Gastroesophageal sphincter (tissue), 4 donors: ENCODE measurements at regions not wholly inside any gene's neighbourhood (a gene's known extent, or its start where the extent isn't known, plus 50 kb on each side); places are given as distances from the start of the nearest gene placed in this dataset.
A peak's percentile ranks its signal among the peaks of the same experiment; 100 is the strongest.

ENCODE experiments used
- ATAC-seq: fragments of 150-250 bp; one replicate; pipeline ENCODE4 v1.9.1; 2016; ENCODE audit warnings: mild to moderate bottlenecking, moderate library complexity
- H3K27ac ChIP-seq, 4 donors: fragments of 200-600 bp; sonication (generic) in 3 of 4; 1 replicate in 3 of 4; 2 replicates in 1 of 4; pipeline ENCODE4 v1.5.1; 2016 to 2019
- H3K27me3 ChIP-seq: fragments of 200-600 bp; sonication (generic); one replicate; pipeline ENCODE4 v1.5.1; 2019
- H3K36me3 ChIP-seq, 2 donors: fragments of 200-600 bp; sonication (generic); one replicate each; pipeline ENCODE4 v1.5.1; 2019; ENCODE audit warnings: control low read depth in 1 of 2
- H3K4me1 ChIP-seq, 3 donors: fragments of 200-600 bp; sonication (generic); 1 replicate in 2 of 3; 2 replicates in 1 of 3; pipeline ENCODE4 v1.5.1; 2016 to 2019; ENCODE audit warnings: control low read depth in 2 of 3
- H3K4me3 ChIP-seq, 2 donors: fragments of 200-600 bp; sonication (generic); one replicate each; pipeline ENCODE4 v1.5.1; 2019; ENCODE audit warnings: mild to moderate bottlenecking in 1 of 2, moderate library complexity in 1 of 2
- H3K9me3 ChIP-seq, 3 donors: fragments of 200-600 bp; sonication (generic); one replicate each; pipeline ENCODE4 v1.5.1; 2017 to 2019; ENCODE audit warnings: control low read depth in 2 of 3
- CTCF ChIP-seq, 4 experiments: fragments of 200-600 bp in 2 of 4; fragments of 450-650 bp in 2 of 4; sonication (generic) in 1 of 4; IDR thresholded peaks; one replicate each; pipeline ENCODE4 v1.5.1; 2017 to 2019; ENCODE audit warnings: antibody characterized with exemption in 4 of 4, mild to moderate bottlenecking in 2 of 4, moderate library complexity in 2 of 4
- EP300 ChIP-seq: sonication (generic); formaldehyde crosslinking; IDR thresholded peaks from one replicate; pipeline ENCODE4 v1.6.1; 2017; ENCODE audit warnings: antibody characterized with exemption, mild to moderate bottlenecking
- POLR2A ChIP-seq, 2 donors: fragments of 450-650 bp; IDR thresholded peaks; one replicate each; pipeline ENCODE4 v1.6.1; 2017; ENCODE audit warnings: antibody characterized with exemption in 2 of 2, mild to moderate bottlenecking in 2 of 2, moderate library complexity in 1 of 2
- POLR2AphosphoS5 ChIP-seq: sonication (generic); formaldehyde crosslinking; IDR thresholded peaks from one replicate; pipeline ENCODE4 v1.6.1; 2017; ENCODE audit warnings: antibody characterized with exemption
- WGBS, 2 donors: methylation state at CpG; one replicate each; pipeline ENCODE4 v1.1.5; 2018; ENCODE audit warnings: low coverage in 1 of 2; 5-methylcytosine and 5-hydroxymethylcytosine counted together

DNA sequence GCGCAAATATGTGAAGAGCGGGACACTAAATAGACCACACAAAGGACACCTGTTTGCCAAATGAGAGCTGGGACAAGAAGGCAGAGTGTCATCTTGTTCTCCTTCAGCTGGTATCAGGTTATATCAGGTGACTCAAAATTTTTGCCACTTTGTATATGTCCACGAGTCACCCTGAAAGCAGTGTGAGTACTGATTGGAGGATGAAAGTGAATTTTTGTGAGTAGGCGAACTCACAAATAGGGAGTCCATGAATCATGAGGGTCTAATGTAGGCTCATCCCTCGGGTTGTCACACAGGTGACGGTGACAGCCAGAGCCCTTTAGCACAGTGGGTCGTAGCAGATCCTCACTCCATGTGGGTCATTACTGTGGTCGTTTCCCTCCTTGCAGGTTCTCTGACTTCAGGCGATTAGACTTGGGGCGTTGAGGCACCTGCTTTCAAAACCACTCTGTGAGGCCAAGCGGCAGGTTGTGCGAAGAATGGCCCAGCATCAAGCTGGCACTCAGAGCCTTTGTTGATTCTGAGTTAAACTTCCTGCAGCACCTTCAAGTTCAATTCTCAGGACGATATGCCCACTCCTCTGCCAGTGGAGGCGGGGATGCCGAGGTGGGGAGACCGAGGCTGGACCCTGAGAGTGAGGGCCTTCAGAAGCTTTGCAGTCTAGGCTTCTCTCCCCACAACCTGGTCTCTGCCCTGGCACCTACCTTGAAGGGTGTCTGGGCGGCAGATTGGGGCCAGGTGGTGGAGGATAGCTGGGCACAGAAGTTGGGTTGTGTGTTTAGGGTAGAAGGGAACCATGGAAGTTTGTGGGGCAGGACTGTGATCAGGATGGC, 173.8 kb downstream of the SMAD6 start:
- Histone ChIP-seq H3K9me3 (no peaks in the 10 kb centered on the region), H3K27me3 (no peaks in the 10 kb centered on the region), H3K36me3 (no peaks in the 10 kb centered on the region), H3K4me1 (peaks cover 0 to 23% (median 17%) of the 10 kb centered on the region in 3 donors), H3K4me3 (no peak overlapping the region), H3K27ac (no peak overlapping the region)
- TF ChIP-seq CTCF (IDR thresholded peaks at IDR 0.05) (no peak), POLR2A (IDR thresholded peaks at IDR 0.05) (no peak), POLR2AphosphoS5 (no peak), EP300 (no peak)
- 79 to 92% methylated on average over 7 to 10 of the region's 17 CpGs for WGBS, 2 donors
- no peak for ATAC-seq

DNA sequence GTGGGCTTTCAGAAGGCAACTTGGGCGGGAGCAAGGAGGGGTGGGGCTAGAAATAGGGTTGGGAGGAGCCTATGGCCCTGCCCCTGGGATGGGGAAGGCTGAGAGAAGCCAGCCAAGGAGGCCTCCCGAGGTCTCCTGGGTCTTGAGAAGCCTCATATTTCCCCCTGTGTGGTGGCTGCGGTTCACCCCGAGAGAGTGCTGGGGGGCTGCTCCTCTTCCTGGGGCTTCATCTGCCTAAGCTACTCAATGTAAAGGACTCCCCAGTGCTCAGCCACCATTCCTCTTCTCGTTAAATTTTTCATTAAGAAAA, 174.3 kb downstream of the SMAD6 start:
- no peak overlapping the region for H3K27ac ChIP-seq
- no peak overlapping the region for H3K4me3 ChIP-seq
- no peaks in the 10 kb centered on the region for H3K36me3 ChIP-seq
- no peak for TF ChIP-seq EP300
- TF ChIP-seq POLR2A (IDR thresholded peaks at IDR 0.05): no peak
- no peak for TF ChIP-seq CTCF (IDR thresholded peaks at IDR 0.05)
- no peak for TF ChIP-seq POLR2AphosphoS5
- ATAC-seq: no peak
- no peaks in the 10 kb centered on the region for H3K9me3 ChIP-seq
- peaks cover 0 to 27% (median 17%) of the 10 kb centered on the region in 3 donors for H3K4me1 ChIP-seq
- 17 to 90% methylated on average over 1 to 5 of the region's 5 CpGs for WGBS, 2 donors
- no peaks in the 10 kb centered on the region for H3K27me3 ChIP-seq

DNA sequence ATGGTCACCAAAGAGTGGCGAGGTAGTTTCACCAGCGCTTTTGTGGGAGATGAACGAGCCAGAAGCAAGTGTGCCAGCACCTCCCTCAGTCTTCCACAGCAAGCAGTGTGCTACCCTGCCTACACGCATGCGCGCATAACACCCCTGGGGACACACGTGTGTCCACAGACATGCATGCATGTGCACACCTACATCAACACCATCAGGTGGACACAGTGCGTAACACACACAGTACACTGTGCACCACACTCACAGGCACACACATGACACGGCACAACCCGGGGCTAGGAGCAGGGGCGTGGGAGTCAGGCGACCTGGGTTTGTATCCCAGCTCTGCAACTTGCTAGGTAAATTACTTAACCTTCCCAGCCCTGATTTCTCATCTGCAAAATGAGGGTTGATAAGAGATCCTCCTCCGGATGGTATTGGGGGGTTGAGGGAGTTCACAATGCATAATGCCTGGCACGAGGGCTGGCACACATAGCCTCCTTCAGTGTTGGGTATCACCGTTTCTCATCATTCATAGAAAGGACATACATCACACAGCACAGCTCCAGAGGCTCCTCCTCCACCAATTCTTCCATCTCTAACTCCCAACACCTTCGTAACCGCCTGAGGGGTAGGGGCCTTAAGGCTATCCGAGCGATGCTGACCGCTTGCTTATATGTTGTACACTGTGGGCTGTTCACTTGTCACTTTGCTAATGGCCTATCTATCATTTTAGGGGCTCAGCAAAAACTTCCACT, 174.9 kb downstream of the SMAD6 start:
- Histone ChIP-seq H3K9me3 (no peaks in the 10 kb centered on the region), H3K27ac (peak overlapping the region in 2 of 4 donors; percentile 59 to 68), H3K4me3 (no peak overlapping the region), H3K4me1 (peaks cover 0 to 32% (median 18%) of the 10 kb centered on the region in 3 donors), H3K36me3 (no peaks in the 10 kb centered on the region), H3K27me3 (no peaks in the 10 kb centered on the region)
- ATAC-seq: no peak
- 91 to 96% methylated on average over 5 to 10 of the region's 20 CpGs for WGBS, 2 donors
- TF ChIP-seq EP300 (no peak), CTCF (IDR thresholded peaks at IDR 0.05) (no peak), POLR2A (IDR thresholded peaks at IDR 0.05) (no peak), POLR2AphosphoS5 (no peak)

DNA sequence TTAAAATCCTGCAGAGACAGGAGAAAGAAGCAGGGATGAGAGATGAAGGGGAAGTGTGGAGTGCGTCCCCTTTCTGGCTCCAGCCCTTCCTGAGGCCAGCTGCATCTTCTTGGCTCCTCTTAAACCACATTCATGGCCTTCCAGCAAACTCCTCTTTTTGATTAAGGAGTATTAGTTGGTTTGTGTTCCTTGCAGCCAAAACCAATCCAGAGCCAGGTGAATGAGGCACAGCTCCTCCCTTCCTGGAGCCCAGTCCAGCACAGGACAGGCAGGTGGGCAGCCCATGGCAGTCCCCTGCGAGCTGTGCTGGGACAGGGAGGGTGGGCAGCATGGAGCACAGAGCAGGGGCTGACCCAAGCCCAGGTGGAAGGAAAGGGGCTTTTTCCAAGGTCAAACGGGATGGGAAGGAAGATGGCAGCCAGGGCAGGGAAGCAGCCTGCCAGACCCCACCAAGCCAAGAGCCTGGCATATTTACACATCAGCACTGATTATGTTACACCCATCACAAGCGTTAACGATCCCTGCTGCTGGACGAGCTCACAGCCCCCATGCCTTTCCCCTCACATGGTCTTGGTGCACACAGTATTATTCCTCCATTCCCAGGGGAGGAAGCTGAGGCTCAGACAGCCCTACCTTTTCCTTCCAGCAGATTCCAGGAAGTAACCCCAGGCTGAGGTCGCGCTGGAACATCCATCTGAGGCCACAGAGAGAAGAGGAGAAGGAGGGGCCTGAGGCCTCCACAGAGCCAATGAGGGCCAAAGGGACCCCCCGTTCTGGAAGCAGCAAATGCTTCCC, 175.6 kb downstream of the SMAD6 start:
- H3K4me3 ChIP-seq: no peak overlapping the region
- peaks cover 0 to 40% (median 26%) of the 10 kb centered on the region in 3 donors for H3K4me1 ChIP-seq
- no peaks in the 10 kb centered on the region for H3K9me3 ChIP-seq
- 28 to 72% methylated on average over 6 to 8 of the region's 9 CpGs for WGBS, 2 donors
- H3K36me3 ChIP-seq: no peaks in the 10 kb centered on the region
- H3K27me3 ChIP-seq: no peaks in the 10 kb centered on the region
- ATAC-seq: peak; percentile 38
- no peak for TF ChIP-seq POLR2A (IDR thresholded peaks at IDR 0.05)
- TF ChIP-seq CTCF (IDR thresholded peaks at IDR 0.05): no peak
- TF ChIP-seq POLR2AphosphoS5: no peak
- TF ChIP-seq EP300: no peak
- H3K27ac ChIP-seq: peak overlapping the region in 3 of 4 donors; percentile 41 to 68 (median 59)
